Glomerular visceral epithelial cell (primary cell): ENCODE measurements at regions not wholly inside any gene's neighbourhood (a gene's known extent, or its start where the extent isn't known, plus 50 kb on each side); places are given as distances from the start of the nearest gene placed in this dataset.
A peak's percentile ranks its signal among the peaks of the same experiment; 100 is the strongest.

Experiments
- DNase-seq: peaks from one replicate; pipeline ENCODE4 v3.0.0-alpha.2; 2016; ENCODE audit errors: extremely low spot score

DNA sequence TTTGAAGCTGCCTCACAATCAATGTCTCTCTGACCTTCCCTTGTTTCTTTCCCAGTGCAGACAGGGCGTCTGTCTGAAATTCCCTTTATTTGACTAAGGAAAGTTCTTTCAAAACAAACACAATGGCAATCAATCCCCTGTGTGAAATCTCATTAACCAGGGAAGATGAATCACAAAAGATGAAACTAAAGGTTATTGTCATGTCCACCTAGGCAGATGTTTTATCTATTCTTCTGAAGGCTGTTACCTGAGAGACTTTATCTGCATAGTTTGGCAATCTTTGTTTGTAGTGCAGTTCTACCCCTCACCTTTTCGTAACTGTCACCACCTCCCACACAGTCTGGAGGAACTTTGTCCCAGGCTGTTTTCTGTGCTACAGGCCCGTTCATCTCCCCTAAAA is 217.5 kb upstream of the RIOK2 start:
- DNase-seq: no peak

DNA sequence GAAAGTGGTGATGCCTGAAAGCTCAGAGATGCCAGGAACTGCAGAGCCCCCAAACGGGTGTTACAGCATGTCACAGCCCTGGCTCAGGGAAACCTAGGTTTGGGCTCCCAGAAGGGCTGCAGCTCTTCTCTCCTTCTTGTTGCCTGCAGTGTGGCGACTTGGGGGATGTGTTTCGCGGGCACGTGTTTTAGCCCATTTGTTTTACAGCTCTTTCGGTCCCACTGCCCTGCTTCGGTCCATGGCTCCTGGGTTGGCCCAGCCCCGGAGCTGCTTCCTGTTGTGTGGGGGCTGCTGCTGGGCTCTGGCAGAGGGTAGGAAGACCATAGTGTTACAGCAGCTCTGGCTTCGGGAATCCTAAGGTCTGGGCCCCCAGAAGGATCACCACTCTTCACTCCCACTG is 222.9 kb upstream of the RIOK2 start:
- DNase-seq: no peak

- no peak for DNase-seq
Observed at GRCh38 chr5:97406946-97407676, 224.1 kb upstream of the RIOK2 start.

- DNase-seq: no peak
Observed at GRCh38 chr5:97408331-97408730, 225.3 kb upstream of the RIOK2 start.

DNA sequence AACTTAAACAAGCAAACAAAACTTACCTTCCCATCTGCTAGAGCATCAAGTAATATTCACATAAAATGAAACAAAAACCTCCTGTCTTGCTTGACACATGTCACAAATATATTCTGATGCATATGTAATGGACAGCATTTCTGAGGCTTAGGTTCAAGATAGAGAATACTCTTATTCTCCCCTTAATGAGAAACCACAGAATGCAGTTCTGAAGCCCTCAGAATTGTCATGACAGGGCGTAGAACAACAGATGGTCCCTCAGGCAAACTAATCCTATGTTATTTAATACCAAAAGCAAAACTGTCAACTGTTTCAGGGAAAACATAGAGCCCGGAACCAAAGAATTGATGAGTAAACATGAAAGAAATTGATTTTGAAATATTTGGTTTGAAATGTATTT is 229.9 kb upstream of the RIOK2 start:
- DNase-seq: no peak

DNA sequence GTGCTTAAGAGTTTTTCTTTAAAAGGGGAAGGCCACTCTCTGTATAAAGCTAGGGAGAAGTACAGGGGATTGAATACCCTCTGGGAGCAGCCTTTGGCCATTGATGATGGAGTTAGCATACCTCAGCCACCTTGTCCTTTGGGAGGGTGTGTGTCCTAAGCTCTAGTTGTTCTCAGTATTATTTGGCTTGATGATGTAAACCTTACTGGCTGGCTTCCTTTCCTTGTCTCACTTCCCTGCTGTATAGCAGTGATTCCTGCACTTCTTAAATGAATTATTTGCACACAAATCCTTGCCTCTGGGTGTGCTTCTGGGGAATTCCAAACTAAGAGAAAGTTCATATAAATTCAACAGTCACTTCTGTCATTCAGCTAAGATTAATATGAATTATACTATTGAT is 234.9 kb upstream of the RIOK2 start:
- DNase-seq: no peak

DNA sequence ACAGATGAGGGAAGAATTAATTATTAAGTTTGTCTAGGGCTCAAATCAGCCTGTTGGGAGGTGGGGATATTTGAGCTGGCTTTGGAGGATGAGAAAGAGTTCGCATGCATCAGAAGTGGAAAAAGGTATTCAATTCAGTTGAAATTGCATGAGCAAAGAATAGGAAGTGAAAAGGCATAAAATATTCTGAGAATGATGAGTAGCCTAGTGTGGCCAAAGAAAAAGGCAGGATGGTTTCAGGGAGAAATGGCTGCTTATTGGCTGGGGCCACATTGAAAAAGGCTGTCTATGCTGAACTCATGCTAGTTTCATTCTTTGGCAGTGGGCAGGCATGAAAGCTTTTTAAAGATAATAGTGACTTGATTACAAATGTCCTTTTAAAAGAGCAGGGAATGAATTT is 235.4 kb upstream of the RIOK2 start:
- DNase-seq: no peak

DNA sequence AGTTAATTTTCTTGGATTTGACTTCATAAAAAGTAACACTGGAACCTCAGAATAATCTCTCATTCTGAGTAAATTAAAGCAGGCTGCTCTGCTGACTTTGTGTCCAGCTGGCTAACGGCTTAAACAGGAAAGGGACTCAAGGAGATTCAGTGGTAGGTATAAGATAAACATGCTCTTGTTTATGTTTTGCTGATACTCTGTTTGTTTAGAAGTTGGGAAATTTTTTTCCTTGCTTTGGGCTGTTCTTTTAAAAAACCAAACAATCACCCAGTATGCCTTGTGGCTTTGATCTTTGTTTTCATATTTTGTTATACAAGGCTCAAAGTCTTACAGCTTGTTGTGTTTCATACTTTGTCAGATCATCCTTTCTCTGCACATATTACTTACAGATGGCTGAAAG is 237.6 kb upstream of the RIOK2 start:
- no peak for DNase-seq

GRCh38 chr5:97422678-97423077 is 239.6 kb upstream of the RIOK2 start:
- no peak for DNase-seq

- DNase-seq: peak; percentile 15
Observed at GRCh38 chr5:97425511-97425910, 242.5 kb upstream of the RIOK2 start.

GRCh38 chr5:97427235-97427634 is 244.2 kb upstream of the RIOK2 start:
- no peak for DNase-seq

- no peak for DNase-seq
Observed at GRCh38 chr5:97434021-97434420, 251.0 kb upstream of the RIOK2 start.

DNA sequence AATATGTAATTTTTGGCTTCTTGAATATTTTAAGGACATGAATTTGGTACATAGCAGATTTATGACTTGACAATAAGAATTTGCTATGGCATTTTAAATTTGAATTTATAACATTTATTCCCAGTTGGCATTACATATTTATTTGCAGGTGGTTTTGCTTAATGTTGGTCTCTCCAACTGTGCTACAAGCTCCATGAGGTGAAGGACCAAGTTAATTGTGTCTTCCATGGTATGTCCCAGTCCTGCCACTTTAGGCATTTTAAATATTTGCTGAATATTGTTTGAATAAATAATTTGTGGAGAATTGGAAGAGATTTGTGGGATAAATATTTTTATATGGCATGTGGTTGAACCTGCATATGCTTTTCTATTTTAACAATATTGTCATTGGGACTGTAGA is 253.4 kb upstream of the RIOK2 start:
- no peak for DNase-seq

- DNase-seq: no peak
Observed at GRCh38 chr5:97443740-97444139, 260.7 kb upstream of the RIOK2 start.

GRCh38 chr5:97449172-97449571 is 266.1 kb upstream of the RIOK2 start:
- no peak for DNase-seq

GRCh38 chr5:97452646-97453045 is 269.6 kb upstream of the RIOK2 start:
- no peak for DNase-seq

DNA sequence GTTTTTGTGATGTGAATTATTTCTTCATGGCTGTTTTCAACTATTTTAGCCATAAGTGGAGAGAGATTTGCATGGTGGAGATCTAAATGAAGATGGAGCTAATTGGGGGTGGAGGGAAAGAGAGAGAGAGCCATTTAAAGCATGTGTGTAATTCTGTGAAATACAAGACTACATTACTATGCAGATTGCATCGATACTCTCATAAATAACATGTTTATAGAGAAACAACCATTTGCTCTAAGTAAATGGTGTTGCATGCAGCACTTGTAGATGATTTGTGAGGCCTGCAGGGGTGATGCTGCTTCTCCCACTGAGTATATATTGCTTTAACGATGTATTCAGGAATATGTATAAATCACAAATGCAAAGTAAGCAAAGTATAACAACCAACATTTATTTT is 270.2 kb upstream of the RIOK2 start:
- DNase-seq: no peak

DNA sequence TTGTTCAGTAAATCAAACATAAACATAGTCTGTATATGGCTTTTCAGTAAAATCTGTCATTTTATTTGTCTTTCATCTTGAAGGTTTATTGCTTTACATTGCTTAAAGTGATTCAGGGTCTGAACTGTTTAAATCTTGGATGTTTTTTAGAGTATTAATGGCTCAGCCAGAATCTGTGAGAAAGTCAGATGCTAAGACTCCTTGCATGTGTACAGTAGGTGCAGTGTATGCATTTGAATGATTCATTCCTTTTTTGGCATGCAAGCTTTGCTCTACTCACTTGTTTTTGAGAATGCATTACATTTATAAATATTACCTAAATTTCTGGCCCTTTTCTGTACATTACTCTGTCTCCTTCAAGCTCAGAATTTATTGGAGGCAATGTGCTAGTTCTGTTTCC is 271.0 kb upstream of the RIOK2 start:
- DNase-seq: no peak

- DNase-seq: no peak
Observed at GRCh38 chr5:97455996-97456395, 272.9 kb upstream of the RIOK2 start.

DNA sequence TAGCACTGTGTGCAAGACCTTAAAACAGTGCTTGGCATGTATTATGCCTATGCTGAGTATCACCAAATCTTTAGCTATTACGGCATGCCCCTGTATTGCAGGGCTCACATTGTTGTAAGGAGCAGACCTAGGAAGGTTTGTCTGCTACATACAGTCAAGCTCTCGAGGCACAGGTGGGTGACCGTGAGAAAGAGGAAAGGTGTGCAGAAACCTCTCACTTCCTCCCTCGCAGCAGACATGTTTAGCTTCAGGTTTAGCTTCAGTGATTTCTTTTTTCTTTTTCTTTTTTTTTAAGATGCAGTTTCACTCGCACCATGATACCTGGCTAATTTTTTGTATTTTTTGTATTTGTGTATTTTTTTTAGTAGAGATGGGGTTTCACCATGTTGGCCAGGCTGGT is 275.8 kb upstream of the RIOK2 start:
- DNase-seq: no peak

- DNase-seq: no peak
Observed at GRCh38 chr5:97471951-97472350, 288.9 kb upstream of the RIOK2 start.

GRCh38 chr5:97475847-97476246 is 292.8 kb upstream of the RIOK2 start:
- DNase-seq: no peak

GRCh38 chr5:97476852-97477534 is 293.9 kb upstream of the RIOK2 start:
- DNase-seq: no peak

GRCh38 chr5:97478483-97478882 is 295.4 kb upstream of the RIOK2 start:
- no peak for DNase-seq
